Neural cell (in vitro differentiated cells): ENCODE measurements at regions not wholly inside any gene's neighbourhood (a gene's known extent, or its start where the extent isn't known, plus 50 kb on each side); places are given as distances from the start of the nearest gene placed in this dataset.

ENCODE experiments used
- H2AFZ ChIP-seq: fragments of 200-600, 300-800 bp; sonication (generic), shearing (Covaris generic); 2 replicates; pipeline ENCODE4 v1.6.0; 2014; ENCODE audit warnings: low read depth, mild to moderate bottlenecking, antibody characterized with exemption, low read length, moderate library complexity
- H3F3A ChIP-seq: fragments of 200-600 bp; shearing (Covaris generic); 2 replicates; pipeline ENCODE4 v1.6.1; 2016; ENCODE audit warnings: mild to moderate bottlenecking, moderate library complexity, mixed read lengths, antibody characterized with exemption, low read length; ENCODE audit not compliant: insufficient read depth, poor library complexity, severe bottlenecking
- H3K27ac ChIP-seq: fragments of 200-600, 300-800 bp; sonication (generic), shearing (Covaris generic); 2 replicates; pipeline ENCODE4 v1.5.1; 2014; ENCODE audit warnings: mild to moderate bottlenecking, low read length, moderate library complexity
- H3K27me3 ChIP-seq: fragments of 300-800, 200-600 bp; sonication (generic), shearing (Covaris generic); 2 replicates; pipeline ENCODE4 v1.6.0; 2014; ENCODE audit warnings: mild to moderate bottlenecking, low read depth, low read length, moderate library complexity; ENCODE audit not compliant: insufficient read depth
- H3K36me3 ChIP-seq: fragments of 300-800, 200-600 bp; sonication (generic), shearing (Covaris generic); 2 replicates; pipeline ENCODE4 v1.5.1; 2014; ENCODE audit warnings: mild to moderate bottlenecking, antibody characterized with exemption, low read length, moderate library complexity; ENCODE audit not compliant: insufficient read depth
- H3K4me2 ChIP-seq: fragments of 300-800, 200-600 bp; sonication (generic), shearing (Covaris generic); 2 replicates; pipeline ENCODE4 v1.6.0; 2014; ENCODE audit warnings: mild to moderate bottlenecking, low read length
- H3K4me3 ChIP-seq: fragments of 300-800, 200-600 bp; sonication (generic), shearing (Covaris generic); 2 replicates; pipeline ENCODE4 v1.5.1; 2014; ENCODE audit warnings: mild to moderate bottlenecking, low read length, moderate library complexity
- H3K79me2 ChIP-seq: fragments of 200-600 bp; shearing (Covaris generic); replicated peaks from 2 replicates; pipeline ENCODE4 v1.6.0; 2014; ENCODE audit warnings: mild to moderate bottlenecking, low read length, moderate library complexity; ENCODE audit not compliant: insufficient read depth
- H3K9ac ChIP-seq: fragments of 300-800, 200-600 bp; sonication (generic), shearing (Covaris generic); 2 replicates; pipeline ENCODE4 v1.6.1; 2016; ENCODE audit warnings: mild to moderate bottlenecking, low read length, mixed read lengths
- H3K9me2 ChIP-seq: fragments of 200-600 bp; shearing (Covaris generic); 2 replicates; pipeline ENCODE4 v1.6.1; 2016; ENCODE audit warnings: mild to moderate bottlenecking, low read length, mixed read lengths; ENCODE audit not compliant: insufficient read depth
- H3K9me3 ChIP-seq: fragments of 200-600, 300-800 bp; sonication (generic), shearing (Covaris generic); 2 replicates; pipeline ENCODE4 v1.6.1; 2016; ENCODE audit warnings: mild to moderate bottlenecking, mixed run types, low read length, moderate library complexity, mixed read lengths
- H4K20me1 ChIP-seq: fragments of 200-600 bp; shearing (Covaris generic); 2 replicates; pipeline ENCODE4 v1.6.1; 2016; ENCODE audit warnings: mild to moderate bottlenecking, mixed run types; ENCODE audit not compliant: insufficient read depth
- CTCF ChIP-seq: fragments of 450-650 bp; IDR thresholded peaks from 2 replicates; pipeline ENCODE4 v1.5.1; 2014; ENCODE audit warnings: antibody characterized with exemption, mild to moderate bottlenecking, moderate library complexity; ENCODE audit not compliant: poor library complexity, severe bottlenecking
- EP300 ChIP-seq: fragments of 450-650 bp; conservative IDR thresholded peaks from 2 replicates; pipeline ENCODE4 v1.6.1; 2014; ENCODE audit warnings: antibody characterized with exemption, mild to moderate bottlenecking, moderate library complexity; ENCODE audit not compliant: poor library complexity, severe bottlenecking
- EZH2 ChIP-seq: fragments of 200-600, 300-800 bp; shearing (Covaris generic), sonication (generic); IDR thresholded peaks from 2 replicates; pipeline ENCODE4 v1.6.1; 2014; ENCODE audit warnings: antibody characterized with exemption, low read length, borderline replicate concordance, mild to moderate bottlenecking; ENCODE audit not compliant: insufficient read depth, poor library complexity, severe bottlenecking
- MXI1 ChIP-seq: fragments of 450-650 bp; conservative IDR thresholded peaks from 2 replicates; pipeline ENCODE4 v1.6.1; 2014; ENCODE audit warnings: antibody characterized with exemption, mild to moderate bottlenecking; ENCODE audit not compliant: poor library complexity, severe bottlenecking
- POLR2AphosphoS5 ChIP-seq: IDR thresholded peaks from 2 replicates; pipeline ENCODE4 v1.6.1; 2012
- RAD21 ChIP-seq: fragments of 450-650 bp; conservative IDR thresholded peaks from 2 replicates; pipeline ENCODE4 v1.6.1; 2014; ENCODE audit warnings: antibody characterized with exemption, mild to moderate bottlenecking, moderate library complexity
- SMC3 ChIP-seq: fragments of 450-650 bp; conservative IDR thresholded peaks from 2 replicates; pipeline ENCODE4 v1.6.1; 2014; ENCODE audit warnings: antibody characterized with exemption, mild to moderate bottlenecking, moderate library complexity; ENCODE audit not compliant: poor library complexity
- TAF1 ChIP-seq: IDR thresholded peaks from 2 replicates; pipeline ENCODE4 v1.6.1; 2012; ENCODE audit warnings: low read depth
- TF ChIP-seq, protein P1 (sequence below): IDR thresholded peaks from 2 replicates; pipeline ENCODE4 v1.6.1; 2012; ENCODE audit warnings: borderline replicate concordance

GRCh38 chrX:130502016-130502570 is 100.3 kb downstream of the RBMX2 start:
- no peaks in the 10 kb centered on the region for H4K20me1 ChIP-seq
- H3K4me2 ChIP-seq: no peak overlapping the region
- H3K9me2 ChIP-seq: no peaks in the 10 kb centered on the region
- no peaks in the 10 kb centered on the region for H3K79me2 ChIP-seq
- H3K4me3 ChIP-seq: no peak overlapping the region
- no peaks in the 10 kb centered on the region for H3K9me3 ChIP-seq
- H3K27me3 ChIP-seq: no peaks in the 10 kb centered on the region
- H3F3A ChIP-seq: no peaks in the 10 kb centered on the region
- H3K27ac ChIP-seq: no peak overlapping the region
- H3K9ac ChIP-seq: no peak overlapping the region
- no peak for TF ChIP-seq RAD21
- TF ChIP-seq, protein P1, sequence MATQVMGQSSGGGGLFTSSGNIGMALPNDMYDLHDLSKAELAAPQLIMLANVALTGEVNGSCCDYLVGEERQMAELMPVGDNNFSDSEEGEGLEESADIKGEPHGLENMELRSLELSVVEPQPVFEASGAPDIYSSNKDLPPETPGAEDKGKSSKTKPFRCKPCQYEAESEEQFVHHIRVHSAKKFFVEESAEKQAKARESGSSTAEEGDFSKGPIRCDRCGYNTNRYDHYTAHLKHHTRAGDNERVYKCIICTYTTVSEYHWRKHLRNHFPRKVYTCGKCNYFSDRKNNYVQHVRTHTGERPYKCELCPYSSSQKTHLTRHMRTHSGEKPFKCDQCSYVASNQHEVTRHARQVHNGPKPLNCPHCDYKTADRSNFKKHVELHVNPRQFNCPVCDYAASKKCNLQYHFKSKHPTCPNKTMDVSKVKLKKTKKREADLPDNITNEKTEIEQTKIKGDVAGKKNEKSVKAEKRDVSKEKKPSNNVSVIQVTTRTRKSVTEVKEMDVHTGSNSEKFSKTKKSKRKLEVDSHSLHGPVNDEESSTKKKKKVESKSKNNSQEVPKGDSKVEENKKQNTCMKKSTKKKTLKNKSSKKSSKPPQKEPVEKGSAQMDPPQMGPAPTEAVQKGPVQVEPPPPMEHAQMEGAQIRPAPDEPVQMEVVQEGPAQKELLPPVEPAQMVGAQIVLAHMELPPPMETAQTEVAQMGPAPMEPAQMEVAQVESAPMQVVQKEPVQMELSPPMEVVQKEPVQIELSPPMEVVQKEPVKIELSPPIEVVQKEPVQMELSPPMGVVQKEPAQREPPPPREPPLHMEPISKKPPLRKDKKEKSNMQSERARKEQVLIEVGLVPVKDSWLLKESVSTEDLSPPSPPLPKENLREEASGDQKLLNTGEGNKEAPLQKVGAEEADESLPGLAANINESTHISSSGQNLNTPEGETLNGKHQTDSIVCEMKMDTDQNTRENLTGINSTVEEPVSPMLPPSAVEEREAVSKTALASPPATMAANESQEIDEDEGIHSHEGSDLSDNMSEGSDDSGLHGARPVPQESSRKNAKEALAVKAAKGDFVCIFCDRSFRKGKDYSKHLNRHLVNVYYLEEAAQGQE: no peak
- TF ChIP-seq EZH2: no peak
- TF ChIP-seq TAF1: no peak
- TF ChIP-seq CTCF: no peak
- TF ChIP-seq POLR2AphosphoS5: no peak
- no peak for TF ChIP-seq MXI1
- no peak for TF ChIP-seq EP300
- no peak for TF ChIP-seq SMC3
- no peaks in the 10 kb centered on the region for H3K36me3 ChIP-seq
- no peak overlapping the region for H2AFZ ChIP-seq

DNA sequence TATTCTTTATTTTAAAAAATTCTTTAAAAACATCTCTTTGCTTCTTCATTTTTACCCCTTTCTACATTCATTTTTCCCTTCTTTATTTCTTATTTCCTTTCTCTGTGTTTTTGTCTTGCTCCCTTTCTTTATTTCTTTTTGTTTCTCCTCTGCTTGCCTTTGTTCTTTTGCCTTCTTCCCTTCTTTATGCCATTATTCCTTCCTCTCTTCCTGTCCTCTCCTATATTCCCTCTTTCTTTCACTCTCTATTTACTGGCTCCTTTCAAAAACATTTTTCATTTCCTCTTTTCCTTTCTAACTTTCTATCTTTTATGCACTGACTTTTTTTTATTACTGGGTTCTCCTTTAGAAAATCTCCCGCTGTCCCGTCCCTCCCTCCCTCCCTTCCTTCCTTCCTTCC is 102.2 kb downstream of the RBMX2 start:
- no peak overlapping the region for H3K27ac ChIP-seq
- no peaks in the 10 kb centered on the region for H4K20me1 ChIP-seq
- no peaks in the 10 kb centered on the region for H3K27me3 ChIP-seq
- no peak overlapping the region for H3K4me3 ChIP-seq
- no peaks in the 10 kb centered on the region for H3K79me2 ChIP-seq
- H3F3A ChIP-seq: no peaks in the 10 kb centered on the region
- H3K9me3 ChIP-seq: no peaks in the 10 kb centered on the region
- H3K36me3 ChIP-seq: no peaks in the 10 kb centered on the region
- H3K9me2 ChIP-seq: no peaks in the 10 kb centered on the region
- no peak overlapping the region for H2AFZ ChIP-seq
- TF ChIP-seq SMC3 (no peak), RAD21 (no peak), MXI1 (no peak), POLR2AphosphoS5 (no peak), CTCF (no peak), TAF1 (no peak), EZH2 (no peak), EP300 (no peak)
- TF ChIP-seq, protein P1: no peak
- H3K9ac ChIP-seq: no peak overlapping the region
- H3K4me2 ChIP-seq: no peak overlapping the region
